IMR-90 (cell line): ENCODE measurements at regions not wholly inside any gene's neighbourhood (a gene's known extent, or its start where the extent isn't known, plus 50 kb on each side); places are given as distances from the start of the nearest gene placed in this dataset.

Source experiments
- ATAC-seq: fragments of 200-7000 bp; cut with Tn5 transposase; 2 replicates; pipeline ENCODE4 v1.9.1; 2020; ENCODE audit warnings: low read depth, mild to moderate bottlenecking, moderate library complexity
- BruUV-seq: library from RNA; stranded (reverse); fragments of 400-500 nt; replicated peaks from 2 replicates; lab custom pipeline; 2021; lab: Mats Ljungman, UMichigan
- CTCF ChIA-PET: fragments of 300-600 bp; formaldehyde crosslinking; extraction: SDS; loops from one replicate; lab custom pipeline; 2021; ENCODE audit warnings: antibody characterized with exemption; lab: Yijun Ruan, JAX
- POLR2A ChIA-PET: fragments of 300-600 bp; sonication (Branson Sonifier 250); formaldehyde crosslinking; loops from one replicate; lab custom pipeline; 2022; ENCODE audit warnings: antibody characterized with exemption; ENCODE audit not compliant: unreplicated experiment; lab: Charles Lee
- DNase-seq: peaks from one replicate; pipeline ENCODE4 v3.0.0; 2013
- H2AFZ ChIP-seq: replicated peaks from 2 replicates; pipeline ENCODE3; 2013; ENCODE audit warnings: low read length, mild to moderate bottlenecking; ENCODE audit not compliant: poor library complexity
- H2AK5ac ChIP-seq: 2 replicates; pipeline ENCODE4 v1.6.1; 2013; ENCODE audit warnings: low read depth, low read length, inconsistent platforms
- H2AK9ac ChIP-seq: replicated peaks from 2 replicates; pipeline ENCODE3; 2013; ENCODE audit warnings: mild to moderate bottlenecking, low read depth, low read length, moderate library complexity; ENCODE audit not compliant: poor library complexity
- H2BK120ac ChIP-seq: 2 replicates; pipeline ENCODE4 v1.6.1; 2013; ENCODE audit warnings: low read depth, low read length, inconsistent platforms
- H2BK15ac ChIP-seq: 3 replicates; pipeline ENCODE4 v1.6.1; 2013; ENCODE audit warnings: low read depth, low read length, inconsistent platforms
- H2BK20ac ChIP-seq: 2 replicates; pipeline ENCODE4 v1.6.1; 2013; ENCODE audit warnings: low read depth, mild to moderate bottlenecking, inconsistent platforms, low read length, moderate library complexity
- H2BK5ac ChIP-seq: 2 replicates; pipeline ENCODE4 v1.6.1; 2013; ENCODE audit warnings: mild to moderate bottlenecking, low read depth, low read length, inconsistent platforms; ENCODE audit not compliant: poor library complexity, severe bottlenecking
- H3K14ac ChIP-seq: replicated peaks from 2 replicates; pipeline ENCODE4 v1.6.1; 2013; ENCODE audit warnings: low read depth, low read length, inconsistent platforms
- H3K18ac ChIP-seq: 2 replicates; pipeline ENCODE4 v1.6.1; 2013; ENCODE audit warnings: low read depth, low read length, control low read depth
- H3K23ac ChIP-seq: 2 replicates; pipeline ENCODE4 v1.6.1; 2013; ENCODE audit warnings: low read depth, low read length, inconsistent platforms
- H3K27ac ChIP-seq: 2 replicates; pipeline ENCODE4 v1.5.1; 2013; ENCODE audit warnings: mild to moderate bottlenecking, control low read depth, low read length; ENCODE audit not compliant: insufficient read depth
- H3K27me3 ChIP-seq: 2 replicates; pipeline ENCODE4 v1.6.1; 2013; ENCODE audit warnings: low read length; ENCODE audit not compliant: control insufficient read depth, insufficient read depth
- H3K36me3 ChIP-seq: 2 replicates; pipeline ENCODE4 v1.6.1; 2013; ENCODE audit warnings: low read length, mixed read lengths; ENCODE audit not compliant: control insufficient read depth, insufficient read depth
- H3K4ac ChIP-seq: 2 replicates; pipeline ENCODE4 v1.6.1; 2013; ENCODE audit warnings: low read depth, low read length, inconsistent platforms
- H3K4me1 ChIP-seq: 2 replicates; pipeline ENCODE4 v1.6.1; 2013; ENCODE audit warnings: low read length, mixed read lengths; ENCODE audit not compliant: control insufficient read depth, insufficient read depth
- H3K4me2 ChIP-seq: 2 replicates; pipeline ENCODE4 v1.6.1; 2013; ENCODE audit warnings: low read depth, mild to moderate bottlenecking, control low read depth, low read length, moderate library complexity
- H3K4me3 ChIP-seq: 2 replicates; pipeline ENCODE4 v1.5.1; 2013; ENCODE audit warnings: low read depth, mild to moderate bottlenecking, control low read depth, low read length, moderate library complexity; ENCODE audit not compliant: insufficient read depth
- H3K56ac ChIP-seq: 2 replicates; pipeline ENCODE4 v1.6.1; 2013; ENCODE audit warnings: low read length, inconsistent platforms; ENCODE audit not compliant: insufficient read depth; ENCODE audit errors: extremely low read depth
- H3K79me1 ChIP-seq, 2 experiments: 2 replicates each; pipeline ENCODE4 v1.6.1; 2013; ENCODE audit warnings: low read length in 2 of 2, inconsistent platforms in 1 of 2, low read depth in 1 of 2
- H3K9ac ChIP-seq: 2 replicates; pipeline ENCODE4 v1.6.1; 2013; ENCODE audit warnings: low read depth, low read length, control low read depth
- H3K9me1 ChIP-seq: 2 replicates; pipeline ENCODE4 v1.6.1; 2013; ENCODE audit warnings: low read length, inconsistent platforms; ENCODE audit not compliant: insufficient read depth
- H3K9me3 ChIP-seq: 2 replicates; pipeline ENCODE4 v1.6.1; 2013; ENCODE audit warnings: low read length; ENCODE audit not compliant: control insufficient read depth, insufficient read depth
- H4K20me1 ChIP-seq: 2 replicates; pipeline ENCODE4 v1.6.1; 2013; ENCODE audit warnings: low read length, inconsistent platforms; ENCODE audit not compliant: insufficient read depth
- H4K5ac ChIP-seq: 2 replicates; pipeline ENCODE4 v1.6.1; 2013; ENCODE audit warnings: mild to moderate bottlenecking, low read depth, low read length, control low read depth
- H4K8ac ChIP-seq, 2 experiments: 2 replicates each; pipeline ENCODE4 v1.6.1; 2013; ENCODE audit warnings: low read depth in 2 of 2, low read length in 2 of 2, control low read depth in 1 of 2, inconsistent platforms in 1 of 2
- H4K91ac ChIP-seq: 2 replicates; pipeline ENCODE4 v1.6.1; 2013; ENCODE audit warnings: low read depth, low read length, inconsistent platforms; ENCODE audit not compliant: insufficient read depth
- CEBPB ChIP-seq: IDR thresholded peaks from 2 replicates; pipeline ENCODE4 v1.6.1; 2012; ENCODE audit warnings: low read depth, low read length, improper control_type of control experiment
- FOS ChIP-seq: fragments of 150-350 bp; IDR thresholded peaks from 2 replicates; pipeline ENCODE4 v1.6.1; 2016; ENCODE audit warnings: low read depth, low read length
- MAFK ChIP-seq: IDR thresholded peaks from 2 replicates; pipeline ENCODE4 v1.6.1; 2012; ENCODE audit warnings: low read depth, low read length, improper control_type of control experiment
- MAZ ChIP-seq: IDR thresholded peaks from 2 replicates; pipeline ENCODE4 v1.6.1; 2012; ENCODE audit warnings: low read depth, mild to moderate bottlenecking, low read length, improper control_type of control experiment, moderate library complexity, borderline replicate concordance
- NFE2L2 ChIP-seq: fragments of 150-350 bp; IDR thresholded peaks from 2 replicates; pipeline ENCODE4 v1.6.1; 2016; ENCODE audit warnings: low read depth, mild to moderate bottlenecking, low read length
- POLR2A ChIP-seq: IDR thresholded peaks from 2 replicates; pipeline ENCODE4 v1.6.1; 2012; ENCODE audit warnings: mild to moderate bottlenecking, low read depth, low read length
- RAD21 ChIP-seq: IDR thresholded peaks from 2 replicates; pipeline ENCODE4 v1.6.1; 2012; ENCODE audit warnings: low read length, improper control_type of control experiment
- SMC3 ChIP-seq: fragments of 150-350 bp; IDR thresholded peaks from 2 replicates; pipeline ENCODE4 v1.6.1; 2016; ENCODE audit warnings: low read depth, mild to moderate bottlenecking, antibody characterized with exemption, low read length, moderate library complexity
- WGBS, 2 experiments: methylation state at CpG; one replicate each; pipeline versions ENCODE4 v1.1.5 to v1.1.7; 2013; ENCODE audit warnings: missing lambda C conversion rate in 2 of 2; ENCODE audit not compliant: insufficient read length in 1 of 2; ENCODE audit errors: extremely low coverage in 2 of 2; 5-methylcytosine and 5-hydroxymethylcytosine counted together
- dilution Hi-C: fragments of 300-500 bp; cut with HindIII; formaldehyde crosslinking; loops from one replicate; pipeline ENCODE4 v1.14.3; 2018; ENCODE audit warnings: low sequenced_read_pairs; ENCODE audit not compliant: unreplicated experiment
- in situ Hi-C: fragments of 300-500 bp; cut with MboI; formaldehyde crosslinking; loops from 3 replicates; pipeline ENCODE4 v1.14.3; 2019; ENCODE audit warnings: low sequenced_read_pairs, inconsistent platforms, mixed read lengths
- intact Hi-C: fragments of 100-400 bp; cut with micrococcal nuclease; formaldehyde crosslinking; loops from 2 replicates; pipeline ENCODE4 v1.10.0; 2022
- TF ChIP-seq, protein P1 (sequence below): conservative IDR thresholded peaks from 2 replicates; pipeline ENCODE4 v1.5.1; 2012; ENCODE audit warnings: mild to moderate bottlenecking, low read depth, low read length, improper control_type of control experiment
- TF ChIP-seq, protein P2 (sequence below): fragments of 150-350 bp; IDR thresholded peaks from 2 replicates; pipeline ENCODE4 v1.6.1; 2016; ENCODE audit warnings: low read depth, mild to moderate bottlenecking, low read length, moderate library complexity, borderline replicate concordance

DNA sequence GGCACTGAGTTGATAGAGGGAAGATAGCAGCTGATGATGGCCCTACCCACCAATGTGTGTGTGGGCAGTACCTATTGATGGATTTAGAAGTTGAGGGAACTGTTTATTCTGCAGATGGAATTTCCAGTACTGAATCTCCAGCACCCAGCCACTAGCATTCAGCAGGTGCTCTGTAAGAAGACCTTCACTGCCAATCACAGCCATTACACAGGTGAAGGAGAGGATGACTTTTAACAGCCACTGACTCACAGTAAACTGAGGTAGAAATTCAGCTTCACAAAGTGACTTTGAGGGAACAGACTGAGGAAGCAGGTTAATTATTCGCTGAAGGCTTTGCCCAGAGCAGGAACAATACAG is 107.8 kb downstream of the GGTLC2 start:
- Histone ChIP-seq H3K79me1 (no peaks in the 10 kb centered on the region), H2AK5ac (no peak overlapping the region), H2BK120ac (no peak overlapping the region), H3K27me3 (peaks cover 6% of the 10 kb centered on the region), H2BK20ac (no peak overlapping the region), H2BK15ac (no peak overlapping the region), H3K23ac (no peak overlapping the region), H2BK5ac (no peak overlapping the region), H4K5ac (no peak overlapping the region), H3K4ac (no peak overlapping the region), H3K56ac (no peak overlapping the region), H3K27ac (no peak overlapping the region), H4K20me1 (no peaks in the 10 kb centered on the region), H3K14ac (no peak overlapping the region), H3K4me2 (no peak overlapping the region), H4K91ac (no peak overlapping the region), H4K8ac (no peak overlapping the region), H2AFZ (no peak overlapping the region), H2AK9ac (no peak overlapping the region), H3K9me3 (no peaks in the 10 kb centered on the region), H3K4me3 (no peak overlapping the region), H3K9ac (no peak overlapping the region), H3K18ac (no peak overlapping the region), H3K9me1 (no peaks in the 10 kb centered on the region; the same call in 1 of the 2 replicates), H3K36me3 (no peaks in the 10 kb centered on the region), H3K4me1 (no peaks in the 10 kb centered on the region)
- in situ Hi-C loops (no loop called here), dilution Hi-C loops (no loop called here), intact Hi-C loops (no loop called here)
- DNase-seq (no peak), ATAC-seq (no peak)
- BruUV-seq: no TSS peak
- WGBS, 2 experiments: no CpG with 5 or more reads among the region's 1 CpG
- TF ChIP-seq NFE2L2 (no peak), MAFK (no peak), MAZ (no peak), POLR2A (no peak), CEBPB (no peak), SMC3 (no peak), FOS (no peak), RAD21 (no peak)
- TF ChIP-seq, protein P1, sequence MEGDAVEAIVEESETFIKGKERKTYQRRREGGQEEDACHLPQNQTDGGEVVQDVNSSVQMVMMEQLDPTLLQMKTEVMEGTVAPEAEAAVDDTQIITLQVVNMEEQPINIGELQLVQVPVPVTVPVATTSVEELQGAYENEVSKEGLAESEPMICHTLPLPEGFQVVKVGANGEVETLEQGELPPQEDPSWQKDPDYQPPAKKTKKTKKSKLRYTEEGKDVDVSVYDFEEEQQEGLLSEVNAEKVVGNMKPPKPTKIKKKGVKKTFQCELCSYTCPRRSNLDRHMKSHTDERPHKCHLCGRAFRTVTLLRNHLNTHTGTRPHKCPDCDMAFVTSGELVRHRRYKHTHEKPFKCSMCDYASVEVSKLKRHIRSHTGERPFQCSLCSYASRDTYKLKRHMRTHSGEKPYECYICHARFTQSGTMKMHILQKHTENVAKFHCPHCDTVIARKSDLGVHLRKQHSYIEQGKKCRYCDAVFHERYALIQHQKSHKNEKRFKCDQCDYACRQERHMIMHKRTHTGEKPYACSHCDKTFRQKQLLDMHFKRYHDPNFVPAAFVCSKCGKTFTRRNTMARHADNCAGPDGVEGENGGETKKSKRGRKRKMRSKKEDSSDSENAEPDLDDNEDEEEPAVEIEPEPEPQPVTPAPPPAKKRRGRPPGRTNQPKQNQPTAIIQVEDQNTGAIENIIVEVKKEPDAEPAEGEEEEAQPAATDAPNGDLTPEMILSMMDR: no peak
- TF ChIP-seq, protein P2, sequence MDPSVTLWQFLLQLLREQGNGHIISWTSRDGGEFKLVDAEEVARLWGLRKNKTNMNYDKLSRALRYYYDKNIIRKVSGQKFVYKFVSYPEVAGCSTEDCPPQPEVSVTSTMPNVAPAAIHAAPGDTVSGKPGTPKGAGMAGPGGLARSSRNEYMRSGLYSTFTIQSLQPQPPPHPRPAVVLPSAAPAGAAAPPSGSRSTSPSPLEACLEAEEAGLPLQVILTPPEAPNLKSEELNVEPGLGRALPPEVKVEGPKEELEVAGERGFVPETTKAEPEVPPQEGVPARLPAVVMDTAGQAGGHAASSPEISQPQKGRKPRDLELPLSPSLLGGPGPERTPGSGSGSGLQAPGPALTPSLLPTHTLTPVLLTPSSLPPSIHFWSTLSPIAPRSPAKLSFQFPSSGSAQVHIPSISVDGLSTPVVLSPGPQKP: no peak
- CTCF ChIA-PET: no interaction called here
- POLR2A ChIA-PET: no interaction called here
